GM12891 (cell line): ENCODE measurements at regions not wholly inside any gene's neighbourhood (a gene's known extent, or its start where the extent isn't known, plus 50 kb on each side); places are given as distances from the start of the nearest gene placed in this dataset.
"Not testable (repeated sequence)": the region's sequence is repeated elsewhere in the genome, so short reads cannot be mapped to it uniquely, and the experiment has no call there.

Experiments
- PAX5 ChIP-seq: IDR thresholded peaks from 2 replicates; pipeline ENCODE4 v1.6.1; 2011; ENCODE audit warnings: low read length, moderate library complexity, mild to moderate bottlenecking; ENCODE audit not compliant: insufficient read depth, severe bottlenecking
- POLR2A ChIP-seq: IDR thresholded peaks from 2 replicates; pipeline ENCODE4 v1.6.1; 2011; ENCODE audit warnings: low read depth, low read length, control low read depth
- POLR2AphosphoS5 ChIP-seq: IDR thresholded peaks from 2 replicates; pipeline ENCODE4 v1.6.1; 2011; ENCODE audit warnings: low read depth, low read length, control low read depth
- TAF1 ChIP-seq: IDR thresholded peaks from 2 replicates; pipeline ENCODE4 v1.6.1; 2011; ENCODE audit warnings: low read depth, low read length, control low read depth

GRCh38 chr3:124651416-124651815, 78.8 kb upstream of the UMPS start:
- not testable (repeated sequence) for TF ChIP-seq POLR2AphosphoS5, POLR2A, PAX5, TAF1
